ENCODE measurements at regions not wholly inside any gene's neighbourhood (a gene's known extent, or its start where the extent isn't known, plus 50 kb on each side); places are given as distances from the start of the nearest gene placed in this dataset.

DNA sequence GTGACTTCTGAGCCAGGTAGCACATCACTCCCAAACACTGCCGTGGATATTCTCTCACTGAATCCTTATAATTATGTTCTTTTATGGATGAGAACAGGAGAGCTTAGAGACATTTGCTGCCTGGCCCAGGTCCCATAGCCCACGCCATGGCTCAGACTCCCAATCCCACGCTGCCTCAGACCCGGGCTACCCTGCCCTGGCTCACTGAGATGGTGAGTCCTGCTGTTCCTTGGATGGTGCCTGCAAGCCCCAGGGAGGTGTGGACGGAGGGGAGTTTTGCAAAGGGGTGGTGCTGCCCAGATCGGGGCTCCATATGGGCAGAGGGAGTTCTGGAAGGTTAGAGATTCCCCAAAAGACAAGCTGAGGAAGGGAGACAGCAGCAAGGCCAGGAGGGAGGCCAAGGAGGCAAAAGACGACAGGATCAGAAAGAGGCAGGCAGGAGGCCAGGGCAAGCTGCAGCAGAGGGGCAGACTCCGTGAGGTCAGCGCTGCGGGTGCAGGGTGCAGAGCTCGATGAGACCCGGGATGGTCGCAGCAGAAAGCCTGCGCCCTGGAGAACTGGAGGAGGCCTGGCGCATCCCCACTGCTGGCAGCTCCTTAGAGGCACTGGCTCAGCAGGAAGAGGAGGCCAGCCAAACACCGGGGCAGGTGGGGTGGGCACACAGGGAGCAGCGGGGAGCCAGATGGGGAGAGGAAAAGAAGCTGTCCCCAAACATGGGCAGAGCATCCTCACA is 95.7 kb upstream of the ALDH1A3 start:
- no peak for DNase-seq (ENCODE audit: low spot score)

- no peak for DNase-seq (ENCODE audit: low spot score)
These were observed 95.0 kb upstream of the ALDH1A3 start for GRCh38 chr15:100784493-100785180.

GRCh38 chr15:100785181-100786138 is 94.2 kb upstream of the ALDH1A3 start:
- no peak for DNase-seq (ENCODE audit: low spot score)

DNA sequence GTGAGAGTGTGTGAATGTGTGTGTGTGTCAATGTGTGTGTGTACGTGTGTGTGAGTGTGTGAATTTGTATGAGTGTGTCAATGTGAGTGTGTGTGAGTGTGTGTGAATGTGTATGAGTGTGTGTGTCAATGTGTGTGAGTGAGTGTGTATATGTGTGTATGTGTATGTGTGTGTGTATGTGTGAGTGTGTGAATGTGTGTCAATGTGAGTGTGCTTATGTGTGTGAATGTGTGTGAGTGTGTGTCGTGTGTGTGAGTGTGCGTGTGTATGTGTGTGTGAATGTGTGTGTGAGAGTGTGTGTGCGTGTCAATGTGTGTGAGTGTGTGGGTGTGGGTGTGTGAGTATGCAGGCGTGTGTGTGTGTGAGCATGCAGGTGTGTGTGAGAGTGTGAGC is 93.5 kb upstream of the ALDH1A3 start:
- DNase-seq (ENCODE audit: low spot score): no peak

DNA sequence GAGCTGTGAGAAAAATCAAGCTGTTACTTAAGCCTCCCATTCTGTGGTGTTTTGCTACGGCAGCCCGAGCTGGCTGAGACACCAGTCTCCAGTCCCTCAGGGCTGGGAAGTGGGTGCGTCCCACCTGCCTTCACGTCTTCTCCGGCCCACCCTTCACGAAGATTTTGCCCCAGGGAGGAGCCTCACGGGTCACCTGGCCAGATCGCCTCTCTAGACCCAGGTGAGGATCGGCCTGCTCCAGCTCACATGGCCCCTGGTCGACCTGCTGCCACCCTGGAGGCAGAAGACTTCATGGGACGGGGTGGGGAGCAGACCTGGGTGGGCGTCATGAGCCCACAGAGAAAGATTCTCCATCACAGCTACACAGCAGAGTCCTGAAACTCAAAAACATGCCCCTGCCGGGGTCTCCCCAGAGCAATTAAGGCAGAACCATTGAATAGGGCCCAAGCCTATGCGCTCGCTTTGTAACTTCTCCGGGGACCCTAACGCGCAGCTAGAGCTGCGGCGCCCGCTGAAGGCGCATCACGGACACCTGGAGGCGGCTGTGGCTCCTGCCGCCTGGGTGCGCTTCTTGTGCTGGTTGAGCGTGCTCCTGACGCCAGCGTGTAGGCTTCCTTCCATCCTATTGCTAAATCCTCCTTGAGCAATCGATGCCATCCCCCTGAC is 92.6 kb upstream of the ALDH1A3 start:
- no peak for DNase-seq (ENCODE audit: low spot score)

DNA sequence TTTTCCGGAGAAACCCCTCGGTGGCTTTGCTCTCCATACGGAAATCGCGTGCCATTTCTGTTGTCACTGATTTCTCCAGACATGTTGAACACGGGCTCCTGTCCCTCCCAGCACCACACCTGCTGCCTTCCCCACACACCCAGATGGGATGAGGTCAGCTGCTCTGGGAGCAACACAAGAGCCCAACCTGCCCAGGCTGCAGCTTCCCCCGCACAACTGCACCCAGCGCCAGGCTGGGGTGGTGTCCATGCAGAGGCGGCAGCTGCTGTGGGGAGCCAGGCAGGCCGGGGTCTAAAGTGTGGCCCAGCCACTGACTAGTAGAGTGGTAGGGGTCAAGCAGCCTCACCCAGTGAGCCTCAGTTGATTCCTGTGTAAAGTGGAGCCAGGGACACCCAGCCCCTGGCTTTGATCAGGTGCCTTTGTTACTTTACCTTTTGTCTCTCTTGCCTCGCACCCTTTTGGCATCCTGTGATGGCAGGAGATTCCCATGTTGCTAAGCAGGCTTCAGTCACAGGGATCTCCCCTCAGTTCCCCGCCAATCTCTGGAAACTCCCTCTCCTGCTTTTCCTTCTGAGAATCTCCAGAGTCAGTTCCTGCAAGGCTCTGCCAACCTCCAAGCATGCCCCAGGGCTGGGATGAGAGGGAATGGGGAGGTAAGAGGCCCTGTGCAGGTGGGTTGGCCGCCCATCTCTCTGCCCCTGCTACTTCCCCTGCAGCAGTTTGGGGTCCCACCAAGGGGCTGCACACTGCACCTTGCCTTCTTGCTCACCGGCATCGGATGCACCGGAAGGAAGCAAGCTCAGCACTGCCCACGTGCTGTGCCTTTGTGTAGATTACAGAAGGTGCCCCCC is 91.8 kb upstream of the ALDH1A3 start:
- no peak for DNase-seq (ENCODE audit: low spot score)

DNA sequence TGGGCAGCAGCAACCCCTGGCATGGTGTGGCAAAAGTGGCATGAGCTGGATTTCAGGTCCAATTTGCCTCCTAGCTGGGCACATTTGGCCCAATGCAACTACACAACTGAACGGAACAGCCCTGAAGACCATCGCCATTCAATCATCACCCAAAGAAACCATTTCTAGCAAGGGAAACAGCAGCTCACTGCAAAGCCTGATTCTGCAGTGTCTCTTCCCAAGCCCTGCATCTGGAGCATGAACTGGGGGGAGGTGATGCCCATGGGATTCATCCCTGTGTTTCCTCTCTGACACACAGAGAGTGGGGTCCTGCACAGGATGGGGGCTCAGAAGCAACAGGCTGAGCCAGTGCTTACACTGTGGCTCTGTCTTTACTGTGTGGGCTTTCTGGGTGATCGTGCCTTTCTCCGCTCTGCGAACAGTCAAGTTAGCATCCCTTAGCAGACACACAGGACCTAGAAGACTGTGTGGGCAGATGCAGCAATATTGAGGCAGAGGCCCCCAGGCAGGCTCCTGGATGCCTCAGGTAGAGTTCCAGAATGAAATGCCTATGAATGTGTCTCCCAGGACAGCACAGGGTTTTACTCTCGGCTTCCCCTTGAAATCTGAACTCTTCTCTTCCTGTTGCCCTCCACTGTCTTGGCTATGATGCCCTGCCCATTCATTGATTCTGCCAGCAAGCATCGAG is 91.1 kb upstream of the ALDH1A3 start:
- DNase-seq (ENCODE audit: low spot score): no peak

- DNase-seq (ENCODE audit: low spot score): no peak
These were observed 88.8 kb upstream of the ALDH1A3 start for GRCh38 chr15:100790786-100791265.

GRCh38 chr15:100794008-100794407 is 85.6 kb upstream of the ALDH1A3 start:
- no peak for DNase-seq (ENCODE audit: low spot score)

GRCh38 chr15:100801256-100801900 is 78.3 kb upstream of the ALDH1A3 start:
- no peak for DNase-seq (ENCODE audit: low spot score)

- DNase-seq (ENCODE audit: low spot score): no peak
These were observed 77.0 kb upstream of the ALDH1A3 start for GRCh38 chr15:100802421-100803170.

DNA sequence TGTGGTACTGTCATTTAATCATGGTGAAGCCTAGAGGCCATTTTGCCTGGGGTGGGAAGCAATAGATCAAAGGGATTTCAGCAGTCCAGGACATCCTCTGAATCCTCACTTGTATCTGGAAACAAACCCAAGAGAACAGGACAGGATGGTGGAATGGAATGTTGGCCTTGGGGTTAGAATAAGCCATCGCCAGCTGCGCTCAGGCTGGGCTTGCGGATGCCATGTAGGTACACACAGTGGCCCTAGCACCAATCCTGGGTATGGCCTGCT is 76.5 kb upstream of the ALDH1A3 start:
- DNase-seq (ENCODE audit: low spot score): no peak

- DNase-seq (ENCODE audit: low spot score): no peak
These were observed 73.5 kb upstream of the ALDH1A3 start for GRCh38 chr15:100806157-100806556.

DNA sequence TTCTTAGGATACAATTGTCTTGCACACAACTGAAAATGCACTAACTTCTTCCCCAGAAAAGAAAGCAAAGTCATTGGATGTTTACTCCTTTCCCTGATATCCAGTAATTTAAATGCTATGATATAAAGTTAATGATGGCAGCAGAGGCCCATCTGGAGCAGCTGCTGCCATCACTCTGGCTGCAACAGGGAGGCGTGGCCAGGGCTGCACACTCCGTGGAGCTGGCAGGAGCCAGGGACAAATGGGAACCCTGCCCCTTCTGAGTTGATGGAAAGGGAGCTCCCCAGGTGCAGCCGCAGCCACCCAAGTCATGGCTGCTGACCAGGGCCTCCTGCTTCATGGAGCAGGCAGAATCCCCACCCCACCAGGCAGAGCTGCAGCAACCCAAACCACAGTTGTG is 72.6 kb upstream of the ALDH1A3 start:
- no peak for DNase-seq (ENCODE audit: low spot score)

- no peak for DNase-seq (ENCODE audit: low spot score)
These were observed 70.9 kb upstream of the ALDH1A3 start for GRCh38 chr15:100808691-100809090.

DNA sequence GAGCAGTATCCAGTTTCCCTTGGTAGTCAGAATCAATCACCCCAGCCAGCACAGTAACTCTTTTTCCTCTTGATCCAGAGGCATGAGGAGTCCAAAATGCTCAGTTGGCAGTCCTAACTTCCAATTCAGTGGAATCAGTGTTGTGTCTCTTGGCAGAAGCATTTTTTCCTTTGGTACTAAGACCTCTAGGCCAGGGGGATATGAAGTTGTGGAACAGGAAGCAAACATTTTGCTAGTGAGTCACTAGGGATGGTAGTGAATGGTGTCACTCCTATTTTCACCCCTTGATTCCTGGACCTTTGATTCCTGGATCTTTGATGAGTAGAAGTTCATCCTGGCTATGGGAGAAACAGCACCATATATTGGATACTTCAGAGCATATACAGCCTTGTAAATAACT is 70.5 kb upstream of the ALDH1A3 start:
- DNase-seq (ENCODE audit: low spot score): no peak

DNA sequence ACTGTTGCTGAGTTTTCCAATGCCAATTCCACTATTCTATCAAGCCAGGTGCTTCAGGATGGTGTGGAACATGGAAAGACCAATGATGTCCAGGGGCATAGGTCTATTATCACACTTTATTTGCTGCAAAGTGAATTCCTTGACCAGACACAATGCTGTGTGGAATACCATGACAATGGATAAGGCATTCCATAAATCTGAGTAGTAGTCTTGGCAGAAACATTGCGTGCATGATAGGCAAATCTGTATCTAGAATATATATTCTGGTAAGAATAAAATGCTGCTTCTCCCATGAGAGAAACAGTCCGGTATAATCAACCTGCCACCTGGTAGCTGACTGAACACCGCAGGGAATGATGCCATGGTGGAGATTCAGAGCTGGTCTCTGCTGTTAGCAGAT is 70.0 kb upstream of the ALDH1A3 start:
- no peak for DNase-seq (ENCODE audit: low spot score)

DNA sequence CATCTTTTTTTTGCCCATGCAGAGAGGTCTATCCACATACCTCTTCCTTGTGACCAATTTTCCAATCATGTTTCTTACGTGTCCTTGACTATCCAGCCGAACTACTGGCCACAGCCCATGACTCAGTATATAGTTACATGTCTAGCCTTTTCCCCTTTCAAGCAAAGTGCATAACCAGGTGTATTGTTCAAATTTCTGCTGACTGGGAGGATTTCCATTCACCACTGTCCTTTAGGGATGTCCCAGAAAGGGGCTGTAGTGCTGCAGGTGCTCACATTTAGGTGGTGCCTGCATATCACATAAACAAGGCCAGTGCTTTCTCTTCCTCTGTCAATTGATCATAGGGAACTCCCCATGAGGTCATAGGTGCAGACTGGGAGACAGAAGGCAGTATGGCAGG is 69.4 kb upstream of the ALDH1A3 start:
- no peak for DNase-seq (ENCODE audit: low spot score)

DNA sequence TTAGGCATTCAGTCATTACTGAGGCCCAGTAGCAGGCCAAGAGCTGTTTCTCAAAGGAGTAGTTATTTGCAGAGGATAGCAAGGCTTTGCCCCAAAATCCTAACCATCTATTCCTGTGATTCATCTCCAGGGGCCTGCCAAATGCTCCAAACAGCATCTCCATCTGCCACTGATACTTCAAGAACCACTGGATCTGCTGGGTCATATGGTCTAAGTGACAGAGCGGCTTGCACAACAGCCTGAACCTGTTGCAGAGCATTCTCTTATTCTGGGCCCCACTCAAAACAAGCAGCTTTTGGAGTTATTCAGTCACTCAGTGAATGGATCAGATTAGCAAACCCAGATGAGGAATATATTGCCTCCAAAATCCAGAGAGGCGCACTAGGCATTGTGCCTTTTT is 68.8 kb upstream of the ALDH1A3 start:
- DNase-seq (ENCODE audit: low spot score): no peak

Data from umbilical cord (tissue), 1 donor.